ENCODE measurements at regions not wholly inside any gene's neighbourhood (a gene's known extent, or its start where the extent isn't known, plus 50 kb on each side); places are given as distances from the start of the nearest gene placed in this dataset.
A peak's percentile ranks its signal among the peaks of the same experiment; 100 is the strongest.

- DNase-seq (ENCODE audit: low spot score): no peak
Observed at GRCh38 chr1:87560601-87561360, 232.1 kb downstream of the LMO4 start.

GRCh38 chr1:87563211-87563610 is 234.5 kb downstream of the LMO4 start:
- no peak for DNase-seq (ENCODE audit: low spot score)

- no peak for DNase-seq (ENCODE audit: low spot score)
Observed at GRCh38 chr1:87565861-87566260, 237.2 kb downstream of the LMO4 start.

GRCh38 chr1:87568005-87568404 is 239.3 kb downstream of the LMO4 start:
- DNase-seq (ENCODE audit: low spot score): no peak

- DNase-seq (ENCODE audit: low spot score): no peak
Observed at GRCh38 chr1:87568911-87569310, 240.2 kb downstream of the LMO4 start.

GRCh38 chr1:87572008-87572407 is 243.3 kb downstream of the LMO4 start:
- DNase-seq (ENCODE audit: low spot score): no peak

GRCh38 chr1:87572891-87573290 is 244.2 kb downstream of the LMO4 start:
- no peak for DNase-seq (ENCODE audit: low spot score)

GRCh38 chr1:87575528-87575927 is 246.8 kb downstream of the LMO4 start:
- no peak for DNase-seq (ENCODE audit: low spot score)

- DNase-seq (ENCODE audit: low spot score): no peak
Observed at GRCh38 chr1:87578464-87578863, 249.8 kb downstream of the LMO4 start.

GRCh38 chr1:87583459-87583858 is 254.8 kb downstream of the LMO4 start:
- DNase-seq (ENCODE audit: low spot score): no peak

- DNase-seq (ENCODE audit: low spot score): no peak
Observed at GRCh38 chr1:87584586-87584985, 255.9 kb downstream of the LMO4 start.

- DNase-seq (ENCODE audit: low spot score): no peak
Observed at GRCh38 chr1:87586501-87586900, 257.8 kb downstream of the LMO4 start.

GRCh38 chr1:87588495-87588894 is 259.8 kb downstream of the LMO4 start:
- DNase-seq (ENCODE audit: low spot score): no peak

- no peak for DNase-seq (ENCODE audit: low spot score)
Observed at GRCh38 chr1:87591492-87591891, 262.8 kb downstream of the LMO4 start.

GRCh38 chr1:87592156-87592555 is 263.5 kb downstream of the LMO4 start:
- DNase-seq (ENCODE audit: low spot score): no peak

GRCh38 chr1:87594736-87595383 is 266.2 kb downstream of the LMO4 start:
- no peak for DNase-seq (ENCODE audit: low spot score)

- DNase-seq (ENCODE audit: low spot score): no peak
Observed at GRCh38 chr1:87595384-87595781, 266.7 kb downstream of the LMO4 start.

GRCh38 chr1:87598429-87598828 is 269.7 kb downstream of the LMO4 start:
- DNase-seq (ENCODE audit: low spot score): no peak

GRCh38 chr1:87599569-87599968 is 270.9 kb downstream of the LMO4 start:
- DNase-seq (ENCODE audit: low spot score): no peak

- no peak for DNase-seq (ENCODE audit: low spot score)
Observed at GRCh38 chr1:87600055-87600850, 271.6 kb downstream of the LMO4 start.

GRCh38 chr1:87600854-87601253 is 272.2 kb downstream of the LMO4 start:
- no peak for DNase-seq (ENCODE audit: low spot score)

- DNase-seq (ENCODE audit: low spot score): no peak
Observed at GRCh38 chr1:87603626-87604025, 274.9 kb downstream of the LMO4 start.

- DNase-seq (ENCODE audit: low spot score): peak; percentile 41
Observed at GRCh38 chr1:87612956-87613355, 284.3 kb downstream of the LMO4 start.
